SK-N-SH treated with all-trans-retinoic acid at 6 μM for 48 hours (cell line): ENCODE measurements at regions not wholly inside any gene's neighbourhood (a gene's known extent, or its start where the extent isn't known, plus 50 kb on each side); places are given as distances from the start of the nearest gene placed in this dataset.

ENCODE experiments used
- ATAC-seq: fragments of 200-7000 bp; cut with Tn5 transposase; 3 replicates; pipeline ENCODE4 v1.9.1; 2020; ENCODE audit warnings: mild to moderate bottlenecking, moderate library complexity
- ARNTL ChIP-seq: fragments of 450-650 bp; formaldehyde crosslinking; IDR thresholded peaks from 2 replicates; pipeline ENCODE4 v1.5.0; 2020; ENCODE audit warnings: low read depth, mild to moderate bottlenecking, moderate library complexity, borderline replicate concordance
- BACH2 ChIP-seq: fragments of 250-450 bp; sonication (Bioruptor Pico); IDR thresholded peaks from 2 replicates; pipeline ENCODE4 v1.9.0; 2021; ENCODE audit warnings: mild to moderate bottlenecking, borderline replicate concordance
- CSDC2 ChIP-seq: fragments of 250-450 bp; sonication (Bioruptor Pico); IDR thresholded peaks from 2 replicates; pipeline ENCODE4 v1.5.0; 2020; ENCODE audit warnings: mild to moderate bottlenecking, moderate library complexity
- ESRRG ChIP-seq: fragments of 250-450 bp; sonication (Bioruptor Pico); IDR thresholded peaks from 2 replicates; pipeline ENCODE4 v1.6.1; 2021; ENCODE audit warnings: mild to moderate bottlenecking
- GLIS3 ChIP-seq: fragments of 250-450 bp; sonication (Bioruptor Pico); IDR thresholded peaks from 2 replicates; pipeline ENCODE4 v1.5.0; 2020; ENCODE audit warnings: mild to moderate bottlenecking, moderate library complexity
- ISL1 ChIP-seq: fragments of 250-450 bp; sonication (Bioruptor Pico); IDR thresholded peaks from 2 replicates; pipeline ENCODE4 v2.1.2; 2022; ENCODE audit warnings: mild to moderate bottlenecking, moderate library complexity
- OSR1 ChIP-seq: fragments of 250-450 bp; sonication (Bioruptor Pico); IDR thresholded peaks from 2 replicates; pipeline ENCODE4 v1.8.0; 2022; ENCODE audit warnings: moderate library complexity, mild to moderate bottlenecking, inconsistent platforms
- PPARA ChIP-seq: fragments of 250-450 bp; sonication (Bioruptor Pico); IDR thresholded peaks from 2 replicates; pipeline ENCODE4 v1.5.0; 2020; ENCODE audit warnings: mild to moderate bottlenecking, borderline replicate concordance
- RARB ChIP-seq: fragments of 250-450 bp; sonication (Bioruptor Pico); IDR thresholded peaks from 2 replicates; pipeline ENCODE4 v1.8.0; 2021; ENCODE audit warnings: mild to moderate bottlenecking, moderate library complexity
- SNAI2 ChIP-seq: fragments of 250-450 bp; sonication (Bioruptor Pico); IDR thresholded peaks from 2 replicates; pipeline ENCODE4 v1.5.0; 2020; ENCODE audit warnings: mild to moderate bottlenecking, moderate library complexity
- TCF4 ChIP-seq: fragments of 250-450 bp; sonication (Bioruptor Pico); IDR thresholded peaks from 2 replicates; pipeline ENCODE4 v1.8.0; 2021; ENCODE audit warnings: mild to moderate bottlenecking, moderate library complexity, borderline replicate concordance
- TOX ChIP-seq: fragments of 250-450 bp; sonication (Bioruptor Pico); IDR thresholded peaks from 2 replicates; pipeline ENCODE4 v1.8.0; 2021; ENCODE audit warnings: mild to moderate bottlenecking, moderate library complexity, borderline replicate concordance
- ZC3H10 ChIP-seq: fragments of 250-450 bp; sonication (Bioruptor Pico); IDR thresholded peaks from 2 replicates; pipeline ENCODE4 v1.5.1; 2021; ENCODE audit warnings: mild to moderate bottlenecking, moderate library complexity
- ZFP3 ChIP-seq: fragments of 250-450 bp; sonication (Bioruptor Pico); IDR thresholded peaks from 2 replicates; pipeline ENCODE4 v1.5.0; 2020; ENCODE audit warnings: mild to moderate bottlenecking, moderate library complexity
- ZFP30 ChIP-seq: fragments of 450-650 bp; formaldehyde crosslinking; IDR thresholded peaks from 2 replicates; pipeline ENCODE4 v1.5.0; 2022; ENCODE audit warnings: mild to moderate bottlenecking, moderate library complexity
- ZNF565 ChIP-seq: fragments of 450-650 bp; formaldehyde crosslinking; conservative IDR thresholded peaks from 2 replicates; pipeline ENCODE4 v1.5.0; 2020; ENCODE audit warnings: low read depth, mild to moderate bottlenecking, moderate library complexity
- ZNF70 ChIP-seq: fragments of 450-650 bp; formaldehyde crosslinking; IDR thresholded peaks from 2 replicates; pipeline ENCODE4 v1.5.0; 2020; ENCODE audit warnings: mild to moderate bottlenecking, moderate library complexity
- ZNF8 ChIP-seq: fragments of 450-650 bp; formaldehyde crosslinking; IDR thresholded peaks from 2 replicates; pipeline ENCODE4 v1.5.0; 2020; ENCODE audit warnings: mild to moderate bottlenecking, moderate library complexity
- TF ChIP-seq, protein P1 (sequence below): fragments of 250-450 bp; sonication (Bioruptor Pico); IDR thresholded peaks from 2 replicates; pipeline ENCODE4 v1.8.0; 2021; ENCODE audit warnings: low read depth, mild to moderate bottlenecking, moderate library complexity, borderline replicate concordance
- TF ChIP-seq, protein P2 (sequence below): fragments of 250-450 bp; sonication (Bioruptor Pico); IDR thresholded peaks from 2 replicates; pipeline ENCODE4 v1.5.1; 2020; ENCODE audit warnings: low read depth, mild to moderate bottlenecking, moderate library complexity
- TF ChIP-seq, protein P3 (sequence below): fragments of 250-450 bp; sonication (Bioruptor Pico); IDR thresholded peaks from 2 replicates; pipeline ENCODE4 v1.8.0; 2020; ENCODE audit warnings: mild to moderate bottlenecking, moderate library complexity, borderline replicate concordance
- TF ChIP-seq, protein P4 (sequence below): fragments of 250-450 bp; sonication (Bioruptor Pico); IDR thresholded peaks from 2 replicates; pipeline ENCODE4 v1.5.1; 2021; ENCODE audit warnings: mild to moderate bottlenecking, moderate library complexity

DNA sequence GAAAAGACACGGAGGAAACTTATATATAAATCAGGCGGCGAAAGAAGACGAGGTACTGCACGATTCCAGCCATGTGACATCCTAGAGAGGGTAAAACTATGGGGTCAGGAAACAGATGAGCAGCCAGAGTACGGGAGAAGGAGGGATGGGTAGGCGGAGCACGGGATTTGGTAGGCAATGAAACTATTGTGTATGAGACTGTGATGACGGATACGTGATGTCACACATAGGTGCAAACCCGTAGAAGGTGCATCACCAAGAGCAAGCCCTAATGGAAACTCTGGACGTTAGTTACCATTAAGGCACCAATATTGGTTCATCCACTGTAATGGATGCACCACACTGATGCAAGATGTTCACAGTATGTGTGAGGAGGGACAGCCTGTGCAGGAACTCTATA, 93.8 kb upstream of the MGMT start:
- ATAC-seq = no peak
- TF ChIP-seq ISL1 (CRISPR knock-in tag) = no peak
- no peak for TF ChIP-seq OSR1 (CRISPR knock-in tag)
- TF ChIP-seq ZFP30 (CRISPR knock-in tag) = no peak
- TF ChIP-seq, protein P1, sequence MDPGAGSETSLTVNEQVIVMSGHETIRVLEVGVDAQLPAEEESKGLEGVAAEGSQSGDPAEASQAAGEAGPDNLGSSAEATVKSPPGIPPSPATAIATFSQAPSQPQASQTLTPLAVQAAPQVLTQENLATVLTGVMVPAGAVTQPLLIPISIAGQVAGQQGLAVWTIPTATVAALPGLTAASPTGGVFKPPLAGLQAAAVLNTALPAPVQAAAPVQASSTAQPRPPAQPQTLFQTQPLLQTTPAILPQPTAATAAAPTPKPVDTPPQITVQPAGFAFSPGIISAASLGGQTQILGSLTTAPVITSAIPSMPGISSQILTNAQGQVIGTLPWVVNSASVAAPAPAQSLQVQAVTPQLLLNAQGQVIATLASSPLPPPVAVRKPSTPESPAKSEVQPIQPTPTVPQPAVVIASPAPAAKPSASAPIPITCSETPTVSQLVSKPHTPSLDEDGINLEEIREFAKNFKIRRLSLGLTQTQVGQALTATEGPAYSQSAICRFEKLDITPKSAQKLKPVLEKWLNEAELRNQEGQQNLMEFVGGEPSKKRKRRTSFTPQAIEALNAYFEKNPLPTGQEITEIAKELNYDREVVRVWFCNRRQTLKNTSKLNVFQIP (CRISPR knock-in tag) = no peak
- TF ChIP-seq CSDC2 (CRISPR knock-in tag) = no peak
- TF ChIP-seq RARB (CRISPR knock-in tag) = no peak
- TF ChIP-seq ZNF565 (CRISPR knock-in tag) = no peak
- TF ChIP-seq ZNF70 (CRISPR knock-in tag) = no peak
- no peak for TF ChIP-seq BACH2 (CRISPR knock-in tag)
- TF ChIP-seq ARNTL = no peak
- no peak for TF ChIP-seq SNAI2 (CRISPR knock-in tag)
- TF ChIP-seq, protein P2, sequence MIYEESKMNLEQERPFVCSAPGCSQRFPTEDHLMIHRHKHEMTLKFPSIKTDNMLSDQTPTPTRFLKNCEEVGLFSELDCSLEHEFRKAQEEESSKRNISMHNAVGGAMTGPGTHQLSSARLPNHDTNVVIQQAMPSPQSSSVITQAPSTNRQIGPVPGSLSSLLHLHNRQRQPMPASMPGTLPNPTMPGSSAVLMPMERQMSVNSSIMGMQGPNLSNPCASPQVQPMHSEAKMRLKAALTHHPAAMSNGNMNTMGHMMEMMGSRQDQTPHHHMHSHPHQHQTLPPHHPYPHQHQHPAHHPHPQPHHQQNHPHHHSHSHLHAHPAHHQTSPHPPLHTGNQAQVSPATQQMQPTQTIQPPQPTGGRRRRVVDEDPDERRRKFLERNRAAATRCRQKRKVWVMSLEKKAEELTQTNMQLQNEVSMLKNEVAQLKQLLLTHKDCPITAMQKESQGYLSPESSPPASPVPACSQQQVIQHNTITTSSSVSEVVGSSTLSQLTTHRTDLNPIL (CRISPR knock-in tag) = no peak
- TF ChIP-seq ZC3H10 (CRISPR knock-in tag) = no peak
- TF ChIP-seq TCF4 = no peak
- no peak for TF ChIP-seq ESRRG
- no peak for TF ChIP-seq TOX (CRISPR knock-in tag)
- TF ChIP-seq, all 23 proteins: peak for 0

DNA sequence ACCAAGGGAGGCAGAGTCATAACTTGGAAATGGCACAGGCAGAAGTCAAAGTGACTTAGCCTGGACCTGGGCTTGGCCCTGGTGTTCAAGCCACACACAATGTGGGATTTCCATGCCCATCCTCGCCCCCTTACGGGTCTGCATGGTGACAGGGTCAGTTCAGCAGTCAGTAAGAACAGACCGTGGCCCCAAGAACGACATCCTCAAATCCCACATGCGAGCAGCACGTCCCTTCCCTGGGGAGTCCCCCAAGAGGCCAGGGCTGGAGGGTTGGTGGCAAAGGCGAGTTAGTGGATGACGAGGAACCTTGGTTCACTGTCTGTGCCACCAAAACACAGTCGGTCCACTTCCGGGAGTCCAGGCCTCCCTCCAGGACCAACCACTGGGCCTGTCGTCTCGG, 93.3 kb upstream of the MGMT start:
- ATAC-seq = no peak
- TF ChIP-seq GLIS3 (CRISPR knock-in tag) (no peak), ISL1 (CRISPR knock-in tag) (no peak), ZFP30 (CRISPR knock-in tag) (no peak), OSR1 (CRISPR knock-in tag) (no peak), ZNF70 (CRISPR knock-in tag) (no peak), PPARA (CRISPR knock-in tag) (no peak), TCF4 (no peak), RARB (CRISPR knock-in tag) (no peak)
- TF ChIP-seq, protein P2 (CRISPR knock-in tag) = no peak

DNA sequence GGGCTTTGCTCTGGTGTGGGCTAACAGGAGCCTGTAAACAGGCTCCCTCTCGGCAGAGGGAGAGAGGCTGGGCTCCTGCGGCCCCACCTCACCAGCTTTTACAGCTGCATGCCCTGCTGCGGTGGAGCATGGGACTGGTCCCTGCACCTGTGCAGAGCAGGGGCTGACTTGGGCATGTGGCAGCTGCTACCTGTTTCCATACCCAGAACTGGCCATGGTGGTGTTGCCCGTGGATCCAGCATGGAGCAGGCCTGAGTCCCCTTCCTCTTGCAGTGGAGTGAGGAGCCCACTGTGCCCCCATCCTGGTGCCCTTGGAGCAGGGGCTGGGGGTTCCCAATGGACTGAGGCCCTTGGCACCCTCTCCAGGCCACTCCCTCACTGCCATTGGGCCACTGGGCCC, 91.9 kb upstream of the MGMT start:
- ATAC-seq = no peak

More for the DNA sequence above, 91.9 kb upstream of the MGMT start:
- TF ChIP-seq, protein P3, sequence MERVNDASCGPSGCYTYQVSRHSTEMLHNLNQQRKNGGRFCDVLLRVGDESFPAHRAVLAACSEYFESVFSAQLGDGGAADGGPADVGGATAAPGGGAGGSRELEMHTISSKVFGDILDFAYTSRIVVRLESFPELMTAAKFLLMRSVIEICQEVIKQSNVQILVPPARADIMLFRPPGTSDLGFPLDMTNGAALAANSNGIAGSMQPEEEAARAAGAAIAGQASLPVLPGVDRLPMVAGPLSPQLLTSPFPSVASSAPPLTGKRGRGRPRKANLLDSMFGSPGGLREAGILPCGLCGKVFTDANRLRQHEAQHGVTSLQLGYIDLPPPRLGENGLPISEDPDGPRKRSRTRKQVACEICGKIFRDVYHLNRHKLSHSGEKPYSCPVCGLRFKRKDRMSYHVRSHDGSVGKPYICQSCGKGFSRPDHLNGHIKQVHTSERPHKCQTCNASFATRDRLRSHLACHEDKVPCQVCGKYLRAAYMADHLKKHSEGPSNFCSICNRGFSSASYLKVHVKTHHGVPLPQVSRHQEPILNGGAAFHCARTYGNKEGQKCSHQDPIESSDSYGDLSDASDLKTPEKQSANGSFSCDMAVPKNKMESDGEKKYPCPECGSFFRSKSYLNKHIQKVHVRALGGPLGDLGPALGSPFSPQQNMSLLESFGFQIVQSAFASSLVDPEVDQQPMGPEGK = no peak
- TF ChIP-seq ZNF565 (CRISPR knock-in tag) = no peak
- TF ChIP-seq PPARA (CRISPR knock-in tag) = no peak
- TF ChIP-seq ZNF8 (CRISPR knock-in tag) = no peak
- TF ChIP-seq ISL1 (CRISPR knock-in tag) = no peak
- no peak for TF ChIP-seq BACH2 (CRISPR knock-in tag)
- TF ChIP-seq, protein P4, sequence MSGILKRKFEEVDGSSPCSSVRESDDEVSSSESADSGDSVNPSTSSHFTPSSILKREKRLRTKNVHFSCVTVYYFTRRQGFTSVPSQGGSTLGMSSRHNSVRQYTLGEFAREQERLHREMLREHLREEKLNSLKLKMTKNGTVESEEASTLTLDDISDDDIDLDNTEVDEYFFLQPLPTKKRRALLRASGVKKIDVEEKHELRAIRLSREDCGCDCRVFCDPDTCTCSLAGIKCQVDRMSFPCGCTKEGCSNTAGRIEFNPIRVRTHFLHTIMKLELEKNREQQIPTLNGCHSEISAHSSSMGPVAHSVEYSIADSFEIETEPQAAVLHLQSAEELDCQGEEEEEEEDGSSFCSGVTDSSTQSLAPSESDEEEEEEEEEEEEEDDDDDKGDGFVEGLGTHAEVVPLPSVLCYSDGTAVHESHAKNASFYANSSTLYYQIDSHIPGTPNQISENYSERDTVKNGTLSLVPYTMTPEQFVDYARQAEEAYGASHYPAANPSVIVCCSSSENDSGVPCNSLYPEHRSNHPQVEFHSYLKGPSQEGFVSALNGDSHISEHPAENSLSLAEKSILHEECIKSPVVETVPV (CRISPR knock-in tag) = no peak
- TF ChIP-seq OSR1 (CRISPR knock-in tag) = no peak
- TF ChIP-seq TCF4 = no peak
- no peak for TF ChIP-seq ESRRG
- no peak for TF ChIP-seq CSDC2 (CRISPR knock-in tag)
- TF ChIP-seq, protein P1 (CRISPR knock-in tag) = no peak
- TF ChIP-seq ZNF70 (CRISPR knock-in tag) = no peak
- no peak for TF ChIP-seq ZC3H10 (CRISPR knock-in tag)
- TF ChIP-seq ZFP3 (CRISPR knock-in tag) = no peak
- TF ChIP-seq, protein P2 (CRISPR knock-in tag) = no peak
- TF ChIP-seq ZFP30 (CRISPR knock-in tag) = no peak
- TF ChIP-seq SNAI2 (CRISPR knock-in tag) = no peak
- TF ChIP-seq GLIS3 (CRISPR knock-in tag) = no peak
- no peak for TF ChIP-seq ARNTL
